ENCODE measurements at regions not wholly inside any gene's neighbourhood (a gene's known extent, or its start where the extent isn't known, plus 50 kb on each side); places are given as distances from the start of the nearest gene placed in this dataset.

DNA sequence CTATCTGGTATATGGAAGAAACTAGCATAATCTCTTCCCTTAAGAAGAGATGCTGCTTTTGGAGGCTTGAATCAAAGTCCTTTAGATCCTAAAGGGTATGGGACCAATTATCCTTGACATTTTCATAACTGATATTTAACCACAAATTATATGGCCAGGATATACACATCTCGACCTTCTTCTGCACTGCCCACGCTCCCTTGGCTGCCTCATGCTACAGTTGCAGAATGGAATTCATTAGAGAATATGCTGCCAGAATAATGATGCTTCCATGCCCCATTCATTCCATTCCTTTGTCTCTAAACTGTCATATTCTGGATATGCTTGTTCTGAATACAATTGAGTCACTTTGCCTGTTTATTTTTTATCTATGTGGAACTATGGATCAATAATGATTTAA is 157.1 kb upstream of the PACRGL start:
- POLR2A ChIA-PET, result no interaction called here
- no peaks in the 10 kb centered on the region for H3K9me3 Mint-ChIP-seq
- no peak overlapping the region for H3K4me3 Mint-ChIP-seq
- DNase-seq, result no peak
- CTCF ChIA-PET, result no interaction called here
- no peaks in the 10 kb centered on the region for H3K36me3 Mint-ChIP-seq (ENCODE audit: low read depth)
- no peak overlapping the region for H3K27ac Mint-ChIP-seq
- H3K4me1 Mint-ChIP-seq, result no peaks in the 10 kb centered on the region
- H3K27me3 Mint-ChIP-seq, result no peaks in the 10 kb centered on the region

DNA sequence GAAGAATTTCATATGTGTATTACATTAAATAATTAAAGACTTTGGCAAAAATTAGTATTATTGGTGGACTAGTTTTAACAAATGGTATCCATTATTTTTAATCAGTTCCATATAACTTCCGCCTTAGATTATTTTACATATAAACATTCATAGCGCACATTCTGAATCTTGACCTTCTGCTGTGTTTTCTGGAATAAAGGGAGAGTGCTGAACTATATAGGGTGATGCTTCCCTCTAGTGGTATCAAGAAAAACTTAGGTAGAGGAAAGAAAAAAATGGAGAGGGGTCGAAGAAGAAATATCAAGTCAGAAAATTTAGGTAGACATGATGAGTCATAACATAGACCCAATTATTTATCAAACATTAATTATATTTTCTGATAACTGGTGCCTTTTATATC is 155.6 kb upstream of the PACRGL start:
- Mint-ChIP-seq H3K27ac (no peak overlapping the region), H3K4me3 (no peak overlapping the region), H3K9me3 (no peaks in the 10 kb centered on the region), H3K4me1 (no peaks in the 10 kb centered on the region), H3K36me3 (ENCODE audit: low read depth) (no peaks in the 10 kb centered on the region), H3K27me3 (no peaks in the 10 kb centered on the region)
- no peak for DNase-seq
- ChIA-PET CTCF (interaction anchor here (1.0 kb wide), 1 partner anchor 47 kb away, joined by 3 read pairs; no protein-coding TSS in a partner anchor), POLR2A (no interaction called here)

DNA sequence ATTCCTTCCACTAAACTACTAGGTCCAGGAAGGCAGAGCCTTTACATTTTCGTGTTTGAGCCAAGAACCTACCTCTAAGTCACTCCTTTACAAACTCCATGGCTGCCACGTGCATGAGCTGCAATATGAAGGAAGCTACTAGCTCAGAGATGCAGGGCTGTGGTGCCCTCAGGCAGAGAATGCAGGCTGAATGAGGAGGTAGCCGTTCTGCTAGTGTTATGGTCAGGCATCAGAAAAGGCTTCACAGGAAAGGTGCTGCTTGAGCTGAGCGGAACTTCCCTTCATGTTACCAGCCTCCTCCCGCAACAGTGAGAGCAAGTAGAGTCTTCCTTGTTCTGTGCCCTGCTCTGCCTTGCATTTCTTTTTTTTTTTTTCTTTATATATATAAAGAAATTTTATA is 148.3 kb upstream of the PACRGL start:
- ChIA-PET CTCF (interaction anchor here (0.5 kb wide), 1 partner anchor 40 kb away, joined by 3 read pairs; no protein-coding TSS in a partner anchor), POLR2A (no interaction called here)
- no peak overlapping the region for H3K4me3 Mint-ChIP-seq
- no peaks in the 10 kb centered on the region for H3K9me3 Mint-ChIP-seq
- H3K27me3 Mint-ChIP-seq, result no peaks in the 10 kb centered on the region
- DNase-seq, result no peak
- no peaks in the 10 kb centered on the region for H3K36me3 Mint-ChIP-seq (ENCODE audit: low read depth)
- H3K4me1 Mint-ChIP-seq, result no peaks in the 10 kb centered on the region
- H3K27ac Mint-ChIP-seq, result no peak overlapping the region

DNA sequence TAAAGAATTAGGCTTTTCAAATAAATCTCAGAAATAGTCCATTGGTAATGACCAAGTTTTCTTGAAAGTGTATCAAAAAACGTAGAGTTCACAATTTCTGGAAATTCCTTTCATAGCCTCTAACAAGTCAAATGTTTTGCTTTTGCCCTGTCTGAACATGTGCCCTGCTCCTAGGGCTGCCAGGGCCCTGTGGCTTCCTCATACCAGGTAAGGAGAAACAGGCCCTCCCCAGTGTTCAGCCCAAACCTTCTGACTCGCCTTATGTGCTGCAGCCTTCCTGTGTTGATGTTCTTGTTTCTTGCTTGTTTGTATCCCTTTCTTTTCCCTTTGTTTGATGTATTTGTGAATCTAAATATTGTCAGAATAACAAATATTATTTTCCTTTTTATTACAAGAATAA is 146.1 kb upstream of the PACRGL start:
- H3K27me3 Mint-ChIP-seq, result no peaks in the 10 kb centered on the region
- H3K36me3 Mint-ChIP-seq (ENCODE audit: low read depth), result no peaks in the 10 kb centered on the region
- H3K4me1 Mint-ChIP-seq, result no peaks in the 10 kb centered on the region
- no peak overlapping the region for H3K27ac Mint-ChIP-seq
- ChIA-PET CTCF (no interaction called here), POLR2A (no interaction called here)
- no peak for DNase-seq
- no peak overlapping the region for H3K4me3 Mint-ChIP-seq
- H3K9me3 Mint-ChIP-seq, result no peaks in the 10 kb centered on the region

DNA sequence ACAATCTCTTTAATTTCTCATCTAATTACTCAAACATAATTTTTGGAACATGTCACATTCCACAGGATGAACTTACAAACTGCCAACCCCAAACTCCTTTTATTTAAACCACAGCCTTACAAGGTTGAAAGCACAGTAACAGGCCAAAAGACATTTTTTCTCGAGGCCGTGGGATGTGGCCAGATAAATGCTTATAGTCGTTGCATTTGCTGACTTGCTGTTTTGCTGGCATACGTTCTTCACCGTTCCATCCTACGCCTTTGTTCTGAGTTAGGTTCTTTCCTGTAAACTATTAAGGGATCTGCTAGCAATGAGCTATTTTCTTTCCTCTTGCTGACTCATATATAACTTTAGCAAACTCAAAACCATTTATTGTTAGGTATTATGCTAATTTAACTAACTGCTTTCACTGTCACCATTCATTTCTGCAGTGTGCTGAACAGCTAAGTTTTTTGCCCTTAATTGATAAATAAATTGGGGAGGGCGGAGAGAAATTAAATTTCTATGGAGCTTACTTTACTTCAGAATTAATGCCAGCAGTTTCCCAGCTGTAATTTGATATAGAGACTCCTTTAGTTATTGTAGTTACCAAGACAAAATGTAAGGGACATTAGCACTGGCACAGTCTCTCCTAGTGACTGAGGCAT is 135.1 kb upstream of the PACRGL start:
- Mint-ChIP-seq H3K36me3 (ENCODE audit: low read depth) (no peaks in the 10 kb centered on the region), H3K27ac (no peak overlapping the region)
- CTCF ChIA-PET, result no interaction called here

DNA sequence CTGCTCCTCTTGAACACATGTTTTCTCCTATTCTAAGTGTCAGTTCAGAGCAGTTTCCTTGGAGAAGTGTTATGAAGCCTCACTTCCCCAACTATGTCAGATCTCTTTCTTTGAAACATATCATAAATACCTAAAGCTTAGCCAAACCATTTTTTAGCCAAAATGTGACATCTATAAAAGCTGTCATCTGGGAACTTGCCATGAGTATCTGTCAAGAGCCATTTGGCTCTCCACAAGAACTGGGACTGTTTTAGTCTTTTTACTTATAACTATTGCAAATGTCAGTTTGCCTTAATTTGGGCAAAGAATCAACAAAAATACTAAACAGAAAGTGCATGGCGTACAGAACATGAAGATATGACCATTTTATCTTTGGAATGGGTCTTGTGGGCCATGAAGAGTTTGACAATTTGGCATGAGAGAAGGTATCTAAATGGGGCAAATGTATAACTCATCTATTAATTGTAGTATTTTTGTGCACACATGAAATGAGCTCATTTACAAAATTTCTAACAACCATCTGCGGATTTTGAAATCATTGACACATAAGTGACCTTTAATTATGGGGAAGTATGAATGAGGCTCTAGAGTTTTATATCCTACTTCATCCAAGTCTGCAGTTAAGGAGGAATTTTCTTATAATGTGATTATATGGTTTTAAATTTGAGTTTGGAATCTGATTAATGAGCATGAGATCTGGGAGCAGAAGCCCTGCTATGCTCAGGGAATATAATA is 129.1 kb upstream of the PACRGL start:
- H3K27ac Mint-ChIP-seq, result no peak overlapping the region
- DNase-seq, result no peak
- no peaks in the 10 kb centered on the region for H3K4me1 Mint-ChIP-seq
- ChIA-PET POLR2A (no interaction called here), CTCF (no interaction called here)
- no peaks in the 10 kb centered on the region for H3K36me3 Mint-ChIP-seq (ENCODE audit: low read depth)
- no peaks in the 10 kb centered on the region for H3K27me3 Mint-ChIP-seq
- no peak overlapping the region for H3K4me3 Mint-ChIP-seq
- no peaks in the 10 kb centered on the region for H3K9me3 Mint-ChIP-seq

More for the DNA sequence above, 135.1 kb upstream of the PACRGL start:
- DNase-seq, result no peak
- Mint-ChIP-seq H3K4me3 (no peak overlapping the region), H3K27me3 (peaks cover 3% of the 10 kb centered on the region), H3K9me3 (no peaks in the 10 kb centered on the region), H3K4me1 (no peaks in the 10 kb centered on the region)
- POLR2A ChIA-PET, result no interaction called here

DNA sequence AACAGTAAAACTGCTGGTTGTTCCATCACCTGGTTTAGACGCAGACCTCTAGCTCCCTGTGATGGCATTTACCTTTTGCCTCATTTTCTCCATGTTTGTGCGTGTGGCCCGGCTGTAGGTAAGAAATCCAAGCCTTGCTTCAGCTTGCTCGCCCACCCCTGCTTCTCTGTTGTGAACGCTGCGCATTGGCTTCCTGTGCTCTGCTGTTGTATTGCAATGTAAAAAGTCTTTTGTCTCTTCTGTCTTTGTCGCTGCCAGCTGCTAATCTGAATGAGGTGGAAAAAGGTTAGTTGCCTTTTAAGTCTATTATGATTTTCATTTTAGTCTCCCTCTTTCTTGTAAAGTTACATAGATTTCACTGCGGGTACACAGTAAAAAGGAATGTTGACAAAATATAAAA is 127.3 kb upstream of the PACRGL start:
- DNase-seq, result no peak
- no peak overlapping the region for H3K27ac Mint-ChIP-seq
- ChIA-PET CTCF (no interaction called here), POLR2A (no interaction called here)
- H3K4me1 Mint-ChIP-seq, result no peaks in the 10 kb centered on the region
- no peak overlapping the region for H3K4me3 Mint-ChIP-seq
- no peaks in the 10 kb centered on the region for H3K9me3 Mint-ChIP-seq
- H3K36me3 Mint-ChIP-seq (ENCODE audit: low read depth), result no peaks in the 10 kb centered on the region
- H3K27me3 Mint-ChIP-seq, result no peaks in the 10 kb centered on the region

DNA sequence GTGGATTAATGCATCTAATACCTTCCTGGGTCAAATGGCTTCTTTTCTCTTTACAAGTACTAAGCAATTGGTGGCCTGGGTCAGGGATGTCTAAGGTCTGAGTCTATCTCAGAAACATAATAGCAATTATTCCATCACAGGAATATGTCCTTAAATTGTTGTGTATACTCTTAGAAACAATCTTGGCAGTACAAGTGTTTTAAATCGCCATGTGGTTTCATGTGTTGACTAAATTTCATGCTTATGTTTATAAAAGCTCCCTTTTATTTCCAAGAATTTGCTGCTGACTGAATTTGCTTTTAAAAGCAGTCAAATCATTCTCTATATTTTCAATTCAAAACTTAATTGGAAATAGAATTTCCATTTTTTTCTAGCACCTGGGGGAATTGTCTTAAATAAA is 125.3 kb upstream of the PACRGL start:
- Mint-ChIP-seq H3K27me3 (no peaks in the 10 kb centered on the region), H3K9me3 (no peaks in the 10 kb centered on the region), H3K27ac (no peak overlapping the region), H3K36me3 (ENCODE audit: low read depth) (no peaks in the 10 kb centered on the region), H3K4me1 (no peaks in the 10 kb centered on the region), H3K4me3 (no peak overlapping the region)
- DNase-seq, result no peak
- POLR2A ChIA-PET, result no interaction called here
- CTCF ChIA-PET, result no interaction called here

DNA sequence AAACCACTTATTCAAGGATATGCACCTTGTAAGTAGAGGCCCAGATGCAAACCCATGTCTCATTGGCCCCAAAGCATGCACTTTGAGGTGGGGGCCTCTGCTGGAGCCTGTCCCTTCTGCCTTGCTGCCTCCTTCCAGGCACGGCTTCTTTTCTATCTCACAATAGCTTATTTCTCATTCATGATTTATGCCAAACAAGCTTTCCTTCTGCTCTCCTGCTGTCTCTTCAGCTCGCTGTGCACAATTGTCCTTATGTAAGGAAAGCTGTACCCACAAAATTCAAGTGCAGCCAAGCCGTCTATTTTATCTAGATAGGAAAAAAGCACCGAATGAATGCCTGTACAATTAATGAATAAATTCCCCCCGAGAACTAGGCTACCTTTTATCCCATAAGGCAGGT is 124.8 kb upstream of the PACRGL start:
- no peak for DNase-seq
- H3K9me3 Mint-ChIP-seq, result no peaks in the 10 kb centered on the region
- H3K4me1 Mint-ChIP-seq, result no peaks in the 10 kb centered on the region
- ChIA-PET CTCF (no interaction called here), POLR2A (no interaction called here)
- no peaks in the 10 kb centered on the region for H3K27me3 Mint-ChIP-seq
- no peaks in the 10 kb centered on the region for H3K36me3 Mint-ChIP-seq (ENCODE audit: low read depth)
- H3K4me3 Mint-ChIP-seq, result no peak overlapping the region
- H3K27ac Mint-ChIP-seq, result no peak overlapping the region

DNA sequence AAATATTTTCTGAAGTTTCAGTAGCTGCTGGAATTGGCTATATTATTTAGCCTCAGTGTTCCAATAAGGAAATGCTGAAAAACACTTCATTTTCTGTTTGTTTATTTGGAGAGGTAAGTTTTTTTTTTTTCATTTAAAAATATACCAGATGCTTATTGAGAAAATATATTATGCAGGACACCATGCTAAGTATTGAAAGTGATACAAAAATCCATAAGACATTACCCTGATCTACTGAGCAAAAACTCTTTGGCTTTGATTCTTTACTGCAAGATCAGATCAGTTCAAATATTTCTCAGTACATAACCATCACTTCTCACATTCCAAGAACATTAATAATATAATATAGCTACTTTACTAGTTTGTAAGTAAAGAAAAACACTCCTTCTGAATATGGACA is 123.4 kb upstream of the PACRGL start:
- Mint-ChIP-seq H3K4me3 (no peak overlapping the region), H3K27ac (no peak overlapping the region)

DNA sequence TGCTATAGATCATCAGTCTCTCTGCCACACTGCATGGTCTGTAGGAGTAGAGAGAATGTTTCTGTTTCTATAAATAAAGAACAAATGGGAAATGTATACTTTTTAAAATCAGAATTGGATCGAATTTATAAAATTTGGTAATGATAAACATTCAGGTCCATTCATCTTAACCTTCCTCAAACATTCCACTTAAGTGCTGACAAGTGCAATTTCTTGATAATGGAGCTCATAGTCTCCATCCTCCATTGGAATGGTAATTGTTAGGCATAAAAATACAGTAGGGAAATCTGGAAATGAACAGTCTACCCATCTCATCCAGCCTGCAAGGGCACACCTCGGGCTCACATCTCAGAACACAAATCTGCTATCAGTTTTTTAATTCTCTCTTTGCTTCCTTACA is 122.6 kb upstream of the PACRGL start:
- ChIA-PET CTCF (no interaction called here), POLR2A (no interaction called here)
- Mint-ChIP-seq H3K4me3 (no peak overlapping the region), H3K9me3 (no peaks in the 10 kb centered on the region), H3K27me3 (no peaks in the 10 kb centered on the region), H3K36me3 (ENCODE audit: low read depth) (no peaks in the 10 kb centered on the region), H3K4me1 (no peaks in the 10 kb centered on the region), H3K27ac (no peak overlapping the region)
- no peak for DNase-seq

More for the DNA sequence above, 123.4 kb upstream of the PACRGL start:
- Mint-ChIP-seq H3K27me3 (no peaks in the 10 kb centered on the region), H3K36me3 (ENCODE audit: low read depth) (no peaks in the 10 kb centered on the region), H3K4me1 (no peaks in the 10 kb centered on the region), H3K9me3 (no peaks in the 10 kb centered on the region)
- CTCF ChIA-PET, result no interaction called here
- no peak for DNase-seq
- POLR2A ChIA-PET, result no interaction called here

DNA sequence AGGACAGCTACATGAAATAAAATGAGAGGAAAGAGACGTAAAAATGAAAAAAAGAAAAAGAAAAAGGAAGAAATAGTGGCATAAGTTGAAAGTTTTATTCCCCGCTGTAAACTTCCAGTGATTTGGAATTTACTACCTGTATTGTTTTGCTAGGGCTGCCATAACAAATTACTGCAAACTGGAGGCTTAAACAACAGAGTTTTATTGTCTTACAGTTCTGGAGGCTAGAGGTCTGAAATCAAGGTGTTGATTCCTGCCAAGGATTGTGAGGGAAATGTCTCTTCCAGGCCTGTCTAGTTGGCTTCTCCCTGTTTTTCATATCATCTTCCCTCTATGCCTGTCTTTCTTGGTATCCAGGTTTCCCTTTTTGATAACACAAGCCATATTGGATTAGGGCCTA is 119.4 kb upstream of the PACRGL start:
- Mint-ChIP-seq H3K36me3 (ENCODE audit: low read depth) (no peaks in the 10 kb centered on the region), H3K4me1 (no peaks in the 10 kb centered on the region)
- POLR2A ChIA-PET, result no interaction called here

DNA sequence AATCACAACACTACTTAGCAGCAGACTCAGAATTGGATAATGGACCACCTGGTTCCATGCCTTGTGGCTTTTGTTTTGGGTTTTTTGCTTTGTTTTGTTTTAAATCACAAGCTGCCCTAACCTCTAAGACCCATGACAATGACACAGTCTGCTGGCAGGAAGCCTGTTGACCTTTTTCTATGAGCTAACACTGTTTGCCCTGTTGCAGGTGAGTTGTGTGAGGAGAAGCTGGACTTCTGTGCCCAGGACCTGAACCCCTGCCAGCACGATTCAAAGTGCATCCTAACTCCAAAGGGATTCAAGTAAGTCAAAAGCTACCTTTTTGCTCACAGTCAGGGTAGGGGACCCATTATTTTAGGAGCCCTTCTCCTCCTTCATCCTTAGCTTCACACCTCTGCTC is 110.8 kb upstream of the PACRGL start:
- H3K27me3 Mint-ChIP-seq, result peaks cover 2% of the 10 kb centered on the region
- no peaks in the 10 kb centered on the region for H3K9me3 Mint-ChIP-seq
- no peak overlapping the region for H3K27ac Mint-ChIP-seq
- H3K4me3 Mint-ChIP-seq, result no peak overlapping the region
- DNase-seq, result no peak
- POLR2A ChIA-PET, result no interaction called here
- H3K36me3 Mint-ChIP-seq (ENCODE audit: low read depth), result no peaks in the 10 kb centered on the region
- CTCF ChIA-PET, result no interaction called here
- no peaks in the 10 kb centered on the region for H3K4me1 Mint-ChIP-seq

More for the DNA sequence above, 119.4 kb upstream of the PACRGL start:
- Mint-ChIP-seq H3K27ac (no peak overlapping the region), H3K27me3 (no peaks in the 10 kb centered on the region), H3K4me3 (no peak overlapping the region), H3K9me3 (no peaks in the 10 kb centered on the region)
- CTCF ChIA-PET, result no interaction called here
- no peak for DNase-seq

DNA sequence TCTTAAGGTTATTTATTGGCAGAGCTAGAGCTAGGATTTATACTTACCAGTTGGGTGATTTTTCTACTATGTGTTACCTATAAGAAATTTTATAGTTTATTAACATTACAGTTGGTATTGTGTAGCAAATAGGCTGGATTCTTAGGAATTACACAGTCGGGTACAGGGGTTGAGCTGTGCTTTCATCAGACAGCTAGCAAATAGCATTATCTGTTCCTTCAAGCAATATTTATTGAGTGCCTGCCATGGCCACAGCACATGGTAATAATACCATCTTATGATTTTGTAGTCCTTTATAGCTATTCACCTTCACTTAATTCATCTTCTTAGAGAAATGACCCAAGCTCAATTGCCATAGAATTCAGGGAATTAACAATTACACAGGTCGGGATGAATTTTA is 109.4 kb upstream of the PACRGL start:
- H3K9me3 Mint-ChIP-seq, result no peaks in the 10 kb centered on the region
- ChIA-PET POLR2A (no interaction called here), CTCF (no interaction called here)
- no peak overlapping the region for H3K4me3 Mint-ChIP-seq
- H3K4me1 Mint-ChIP-seq, result no peaks in the 10 kb centered on the region
- peaks cover 2% of the 10 kb centered on the region for H3K27me3 Mint-ChIP-seq
- H3K36me3 Mint-ChIP-seq (ENCODE audit: low read depth), result no peaks in the 10 kb centered on the region
- no peak for DNase-seq
- no peak overlapping the region for H3K27ac Mint-ChIP-seq
